H54 (cell line): ENCODE measurements at regions not wholly inside any gene's neighbourhood (a gene's known extent, or its start where the extent isn't known, plus 50 kb on each side); places are given as distances from the start of the nearest gene placed in this dataset.

Source experiments
- DNase-seq: peaks from one replicate; pipeline ENCODE4 v3.0.0; 2011; ENCODE audit warnings: low spot score, mixed read lengths; ENCODE audit not compliant: insufficient read length
- FAIRE-seq: peaks from 3 replicates; lab custom pipeline; 2011; peaks lifted over from hg19 to GRCh38; lab: Jason Lieb, UNC
- POLR2A ChIP-seq: IDR thresholded peaks from 2 replicates; pipeline ENCODE4 v1.6.1; 2011; ENCODE audit warnings: low read depth, mild to moderate bottlenecking, low read length

GRCh38 chr4:155564086-155564485, 102.6 kb upstream of the GUCY1A1 start:
- no peak for FAIRE-seq
- no peak for TF ChIP-seq POLR2A
- no peak for DNase-seq

- FAIRE-seq (no peak), DNase-seq (no peak)
- no peak for TF ChIP-seq POLR2A
Observed at GRCh38 chr4:155559915-155560314, 106.7 kb upstream of the GUCY1A1 start.

GRCh38 chr4:155552180-155552579, 114.5 kb upstream of the GUCY1A1 start:
- no peak for TF ChIP-seq POLR2A
- FAIRE-seq = no peak
- no peak for DNase-seq

GRCh38 chr4:155548173-155548572, 118.5 kb upstream of the GUCY1A1 start:
- TF ChIP-seq POLR2A = no peak
- FAIRE-seq = no peak
- DNase-seq = no peak

- no peak for TF ChIP-seq POLR2A
- FAIRE-seq (no peak), DNase-seq (no peak)
Observed at GRCh38 chr4:155546451-155546850, 120.2 kb upstream of the GUCY1A1 start.

- TF ChIP-seq POLR2A = no peak
- FAIRE-seq = no peak
- DNase-seq = no peak
Observed at GRCh38 chr4:155545456-155545855, 121.2 kb upstream of the GUCY1A1 start.

GRCh38 chr4:155544547-155544946, 122.1 kb upstream of the GUCY1A1 start:
- FAIRE-seq (no peak), DNase-seq (no peak)
- TF ChIP-seq POLR2A = no peak

GRCh38 chr4:155543126-155543765, 123.4 kb upstream of the GUCY1A1 start:
- DNase-seq (peak; percentile 2), FAIRE-seq (peak; percentile 81)
- TF ChIP-seq POLR2A = no peak

- FAIRE-seq = no peak
- no peak for DNase-seq
- no peak for TF ChIP-seq POLR2A
Observed at GRCh38 chr4:155542415-155542814, 124.2 kb upstream of the GUCY1A1 start.

GRCh38 chr4:155541716-155542115, 124.9 kb upstream of the GUCY1A1 start:
- DNase-seq = no peak
- no peak for FAIRE-seq

GRCh38 chr4:155540698-155541097, 126.0 kb upstream of the GUCY1A1 start:
- FAIRE-seq = no peak
- DNase-seq = no peak
- no peak for TF ChIP-seq POLR2A

More at GRCh38 chr4:155541716-155542115, 124.9 kb upstream of the GUCY1A1 start:
- no peak for TF ChIP-seq POLR2A

- TF ChIP-seq POLR2A = no peak
- FAIRE-seq (no peak), DNase-seq (no peak)
Observed at GRCh38 chr4:155539746-155540145, 126.9 kb upstream of the GUCY1A1 start.

- DNase-seq = no peak
- FAIRE-seq = no peak
- TF ChIP-seq POLR2A = no peak
Observed at GRCh38 chr4:155535802-155536454, 130.7 kb upstream of the GUCY1A1 start.

GRCh38 chr4:155532373-155533085, 134.1 kb upstream of the GUCY1A1 start:
- DNase-seq (no peak), FAIRE-seq (no peak)
- TF ChIP-seq POLR2A = no peak
